BJ (cell line): ENCODE measurements at regions not wholly inside any gene's neighbourhood (a gene's known extent, or its start where the extent isn't known, plus 50 kb on each side); places are given as distances from the start of the nearest gene placed in this dataset.
A peak's percentile ranks its signal among the peaks of the same experiment; 100 is the strongest.

ENCODE experiments used
- CTCF ChIA-PET: fragments of 350-600 bp; formaldehyde crosslinking; extraction: SDS; loops from one replicate; lab custom pipeline; 2021; ENCODE audit warnings: antibody characterized with exemption, inconsistent platforms; lab: Yijun Ruan, JAX
- POLR2A ChIA-PET: fragments of 300-600 bp; sonication (Branson Sonifier 250); formaldehyde crosslinking; extraction: SDS; loops from one replicate; lab custom pipeline; 2021; ENCODE audit warnings: antibody characterized with exemption; lab: Charles Lee
- DNase-seq: peaks from one replicate; pipeline ENCODE4 v3.0.0-alpha.2; 2011; ENCODE audit warnings: low read depth
- H3K27me3 ChIP-seq: 2 replicates; pipeline ENCODE4 v1.6.0; 2011; ENCODE audit warnings: low read length; ENCODE audit not compliant: control insufficient read depth, insufficient read depth
- H3K36me3 ChIP-seq: 2 replicates; pipeline ENCODE4 v1.5.1; 2011; ENCODE audit warnings: low read length; ENCODE audit not compliant: control insufficient read depth, insufficient read depth
- H3K4me3 ChIP-seq: 2 replicates; pipeline ENCODE4 v1.5.1; 2011; ENCODE audit warnings: low read depth, mild to moderate bottlenecking, control low read depth, low read length
- CTCF ChIP-seq: IDR thresholded peaks from 2 replicates; pipeline ENCODE4 v1.5.1; 2011; ENCODE audit warnings: low read depth, mild to moderate bottlenecking, control low read depth, inconsistent platforms, low read length, moderate library complexity; ENCODE audit not compliant: insufficient read depth

GRCh38 chr6:140043357-140043756 is 668.9 kb upstream of the CITED2 start:
- H3K27me3 ChIP-seq: no peaks in the 10 kb centered on the region
- CTCF ChIA-PET: no interaction called here
- POLR2A ChIA-PET: interaction anchor here (1.0 kb wide), 1 partner anchor 8 kb away, joined by 3 read pairs; no protein-coding TSS in a partner anchor
- peak; percentile 90 for DNase-seq
- no peaks in the 10 kb centered on the region for H3K36me3 ChIP-seq
- H3K4me3 ChIP-seq: no peak overlapping the region
- no peak for TF ChIP-seq CTCF

GRCh38 chr6:140041571-140042332 is 667.3 kb upstream of the CITED2 start:
- TF ChIP-seq CTCF: no peak
- ChIA-PET CTCF (interaction anchor here (0.6 to 1.0 kb wide), 2 partner anchors 306 to 677 kb away, joined by 3 read pairs; no protein-coding TSS in a partner anchor), POLR2A (no interaction called here)
- Histone ChIP-seq H3K36me3 (no peaks in the 10 kb centered on the region), H3K4me3 (no peak overlapping the region), H3K27me3 (no peaks in the 10 kb centered on the region)
- no peak for DNase-seq

GRCh38 chr6:140041056-140041455 is 666.6 kb upstream of the CITED2 start:
- Histone ChIP-seq H3K36me3 (no peaks in the 10 kb centered on the region), H3K4me3 (no peak overlapping the region), H3K27me3 (no peaks in the 10 kb centered on the region)
- no peak for DNase-seq
- TF ChIP-seq CTCF: no peak
- POLR2A ChIA-PET: no interaction called here
- CTCF ChIA-PET: interaction anchor here (1.0 to 1.4 kb wide), 2 partner anchors 10 to 676 kb away, joined by 3 to 4 read pairs; no protein-coding TSS in a partner anchor

- CTCF ChIA-PET: interaction anchor here (1.4 kb wide), 1 partner anchor 10 kb away, joined by 4 read pairs; no protein-coding TSS in a partner anchor
- DNase-seq: no peak
- Histone ChIP-seq H3K27me3 (no peaks in the 10 kb centered on the region), H3K4me3 (no peak overlapping the region), H3K36me3 (no peaks in the 10 kb centered on the region)
- no peak for TF ChIP-seq CTCF
- POLR2A ChIA-PET: no interaction called here
Measured at GRCh38 chr6:140040396-140040795, 665.9 kb upstream of the CITED2 start.

- ChIA-PET CTCF (no interaction called here), POLR2A (no interaction called here)
- no peaks in the 10 kb centered on the region for H3K27me3 ChIP-seq
- no peaks in the 10 kb centered on the region for H3K36me3 ChIP-seq
- H3K4me3 ChIP-seq: no peak overlapping the region
- DNase-seq: no peak
- no peak for TF ChIP-seq CTCF
Measured at GRCh38 chr6:140039364-140039763, 664.9 kb upstream of the CITED2 start.
